B cell (primary cell): ENCODE measurements at regions not wholly inside any gene's neighbourhood (a gene's known extent, or its start where the extent isn't known, plus 50 kb on each side); places are given as distances from the start of the nearest gene placed in this dataset.

Experiments
- ATAC-seq: fragments of 200-7000 bp; cut with Tn5 transposase; one replicate; pipeline ENCODE4 v1.10.0; 2021; ENCODE audit warnings: low read depth, mild to moderate bottlenecking, moderate number of reproducible peaks, moderate library complexity
- CTCF ChIA-PET: fragments of 350-600 bp; sonication (Branson Sonifier 250); formaldehyde crosslinking; loops from one replicate; lab custom pipeline; 2021; ENCODE audit warnings: antibody characterized with exemption, inconsistent platforms; lab: Charles Lee
- POLR2A ChIA-PET: fragments of 350-600 bp; sonication (Branson Sonifier 250); formaldehyde crosslinking; loops from one replicate; lab custom pipeline; 2021; ENCODE audit warnings: antibody characterized with exemption; lab: Charles Lee
- DNase-seq: peaks from one replicate; pipeline ENCODE4 v3.0.0; 2013
- H2AFZ ChIP-seq: 2 replicates; pipeline ENCODE4 v1.6.1; 2012; ENCODE audit warnings: mild to moderate bottlenecking, low read depth, low read length; ENCODE audit not compliant: insufficient read depth, poor library complexity, severe bottlenecking
- H3K27ac ChIP-seq, 2 donors: 1 replicate in 1 of 2; 2 replicates in 1 of 2; pipeline ENCODE4 v1.5.1; 2012 to 2013; ENCODE audit warnings: low read length in 2 of 2, mild to moderate bottlenecking in 2 of 2, moderate library complexity in 1 of 2
- H3K27me3 ChIP-seq, 4 experiments: fragments of 200-600 bp in 1 of 4; sonication (generic) in 1 of 4; replicated peaks in 1 of 4; 1 replicate in 2 of 4; 2 replicates in 2 of 4; pipeline versions ENCODE4 v1.6.1 to v1.7.0; 2013 to 2016; ENCODE audit warnings: low read length in 3 of 4, mild to moderate bottlenecking in 2 of 4, mixed read lengths in 1 of 4, moderate library complexity in 1 of 4; ENCODE audit not compliant: insufficient read depth in 4 of 4, control insufficient read depth in 3 of 4; ENCODE audit errors: control extremely low read depth in 1 of 4
- H3K36me3 ChIP-seq, 2 experiments: replicated peaks in 1 of 2; 1 replicate in 1 of 2; 2 replicates in 1 of 2; pipeline versions ENCODE4 v1.6.1 to v1.7.1; 2013; ENCODE audit warnings: low read length in 1 of 2; ENCODE audit not compliant: insufficient read depth in 2 of 2, control insufficient read depth in 1 of 2; ENCODE audit errors: control extremely low read depth in 1 of 2, extremely low read depth in 1 of 2
- H3K4me1 ChIP-seq, 2 donors: fragments of 200-600 bp in 1 of 2; sonication (generic) in 1 of 2; 1 replicate in 1 of 2; 2 replicates in 1 of 2; pipeline versions ENCODE4 v1.5.1 to v1.6.1; 2013 to 2017; ENCODE audit warnings: low read length in 2 of 2; ENCODE audit not compliant: control insufficient read depth in 2 of 2, insufficient read depth in 2 of 2
- H3K4me2 ChIP-seq: replicated peaks from 2 replicates; pipeline ENCODE3; 2012; ENCODE audit warnings: mild to moderate bottlenecking, low read depth, low read length; ENCODE audit not compliant: poor library complexity, severe bottlenecking
- H3K4me3 ChIP-seq, 5 experiments: fragments of 200-600 bp in 1 of 5; sonication (generic) in 1 of 5; 1 replicate in 3 of 5; 2 replicates in 2 of 5; pipeline versions ENCODE4 v1.5.1 to v1.7.0; 2011 to 2016; ENCODE audit warnings: low read length in 4 of 5, mild to moderate bottlenecking in 4 of 5, low read depth in 2 of 5, control low read depth in 1 of 5, moderate library complexity in 1 of 5; ENCODE audit not compliant: insufficient read depth in 1 of 5; ENCODE audit errors: control extremely low read depth in 1 of 5, extremely low read depth in 1 of 5
- H3K79me2 ChIP-seq: fragments of 200-600 bp; sonication (generic); one replicate; pipeline ENCODE4 v1.6.0; 2016; ENCODE audit warnings: low read length; ENCODE audit not compliant: control insufficient read depth, insufficient read depth
- H3K9ac ChIP-seq: fragments of 200-600 bp; sonication (generic); 2 replicates; pipeline ENCODE4 v1.6.1; 2017; ENCODE audit warnings: mild to moderate bottlenecking, low read length, moderate library complexity
- H3K9me3 ChIP-seq, 3 donors: one replicate each; pipeline versions ENCODE4 v1.6.1 to v1.7.1; 2013; ENCODE audit warnings: low read length in 2 of 3; ENCODE audit not compliant: control insufficient read depth in 2 of 3, insufficient read depth in 1 of 3; ENCODE audit errors: control extremely low read depth in 1 of 3
- H4K20me1 ChIP-seq: 2 replicates; pipeline ENCODE4 v1.6.0; 2012; ENCODE audit warnings: mild to moderate bottlenecking, low read length; ENCODE audit not compliant: insufficient read depth, control insufficient read depth, poor library complexity, severe bottlenecking
- H3K27ac Mint-ChIP-seq: one replicate; pipeline ENCODE4 v1.8.0; 2021; ENCODE audit warnings: mixed read lengths
- H3K27me3 Mint-ChIP-seq: one replicate; pipeline ENCODE4 v1.8.0; 2021; ENCODE audit warnings: mixed read lengths
- H3K4me1 Mint-ChIP-seq: one replicate; pipeline ENCODE4 v1.8.0; 2021; ENCODE audit warnings: mixed read lengths
- H3K4me3 Mint-ChIP-seq: one replicate; pipeline ENCODE4 v1.8.0; 2021; ENCODE audit warnings: mixed read lengths
- H3K9me3 Mint-ChIP-seq: one replicate; pipeline ENCODE4 v1.8.0; 2022; ENCODE audit warnings: mixed read lengths; ENCODE audit not compliant: insufficient read depth
- EZH2 ChIP-seq: IDR thresholded peaks from 2 replicates; pipeline ENCODE4 v1.6.1; 2012; ENCODE audit warnings: borderline replicate concordance, low read depth, mild to moderate bottlenecking, moderate library complexity, low read length; ENCODE audit not compliant: insufficient read depth, poor library complexity, severe bottlenecking
- WGBS: methylation state at CpG from one replicate; pipeline ENCODE4 v1.1.5; 2013; ENCODE audit warnings: missing lambda C conversion rate; ENCODE audit not compliant: insufficient coverage; 5-methylcytosine and 5-hydroxymethylcytosine counted together
- intact Hi-C: fragments of 100-400 bp; cut with micrococcal nuclease; formaldehyde crosslinking; loops from one replicate; pipeline ENCODE4 v1.10.0; 2022
- TF ChIP-seq, protein P1 (sequence below): fragments of 200-600 bp; IDR thresholded peaks from one replicate; pipeline ENCODE4 v1.8.0; 2022; ENCODE audit warnings: antibody characterized with exemption, mild to moderate bottlenecking

DNA sequence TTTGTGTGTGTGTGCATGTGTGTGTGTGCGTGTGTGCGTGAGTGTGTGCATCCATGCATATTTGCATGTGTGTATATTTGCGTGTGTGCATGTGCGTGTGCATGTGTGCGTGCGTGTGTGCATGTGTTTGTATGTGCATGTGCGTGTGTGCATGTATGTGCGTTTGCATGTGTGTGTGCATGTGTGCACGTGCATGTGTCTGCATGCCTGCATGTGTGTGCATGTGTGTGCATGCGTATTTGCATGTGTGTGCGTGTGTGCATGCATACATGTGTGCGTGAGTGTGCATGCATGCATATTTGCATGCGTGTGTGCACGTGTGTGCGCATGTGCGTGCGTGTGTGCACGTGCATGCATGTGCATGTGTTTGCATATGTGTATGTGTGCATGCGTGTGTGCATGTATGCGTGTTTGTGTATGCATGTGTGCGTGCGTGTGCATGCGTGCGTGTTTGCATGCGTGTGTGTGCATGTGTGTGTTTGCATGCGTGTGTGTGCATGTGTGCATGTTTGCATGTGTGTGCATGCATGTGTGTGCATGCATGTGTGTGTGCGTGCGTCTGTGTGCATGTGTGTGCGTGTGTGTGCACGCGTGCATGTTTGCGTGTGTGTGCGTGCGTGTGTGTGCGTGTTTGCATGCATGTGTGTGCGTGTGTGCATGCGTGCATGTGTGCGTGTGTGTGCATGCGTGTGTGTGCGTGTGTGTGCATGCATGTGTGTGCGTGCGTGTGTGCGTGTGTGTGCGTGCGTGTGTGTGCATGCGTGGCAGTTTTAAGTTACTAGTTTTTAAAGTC is 57.7 kb upstream of the SMOC2 start:
- intact Hi-C loops, result no loop called here
- TF ChIP-seq, protein P1, sequence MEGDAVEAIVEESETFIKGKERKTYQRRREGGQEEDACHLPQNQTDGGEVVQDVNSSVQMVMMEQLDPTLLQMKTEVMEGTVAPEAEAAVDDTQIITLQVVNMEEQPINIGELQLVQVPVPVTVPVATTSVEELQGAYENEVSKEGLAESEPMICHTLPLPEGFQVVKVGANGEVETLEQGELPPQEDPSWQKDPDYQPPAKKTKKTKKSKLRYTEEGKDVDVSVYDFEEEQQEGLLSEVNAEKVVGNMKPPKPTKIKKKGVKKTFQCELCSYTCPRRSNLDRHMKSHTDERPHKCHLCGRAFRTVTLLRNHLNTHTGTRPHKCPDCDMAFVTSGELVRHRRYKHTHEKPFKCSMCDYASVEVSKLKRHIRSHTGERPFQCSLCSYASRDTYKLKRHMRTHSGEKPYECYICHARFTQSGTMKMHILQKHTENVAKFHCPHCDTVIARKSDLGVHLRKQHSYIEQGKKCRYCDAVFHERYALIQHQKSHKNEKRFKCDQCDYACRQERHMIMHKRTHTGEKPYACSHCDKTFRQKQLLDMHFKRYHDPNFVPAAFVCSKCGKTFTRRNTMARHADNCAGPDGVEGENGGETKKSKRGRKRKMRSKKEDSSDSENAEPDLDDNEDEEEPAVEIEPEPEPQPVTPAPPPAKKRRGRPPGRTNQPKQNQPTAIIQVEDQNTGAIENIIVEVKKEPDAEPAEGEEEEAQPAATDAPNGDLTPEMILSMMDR, result no peak
- no peak for TF ChIP-seq EZH2

More for the DNA sequence above, 57.7 kb upstream of the SMOC2 start:
- no peaks in the 10 kb centered on the region for H4K20me1 ChIP-seq
- no peaks in the 10 kb centered on the region for H3K4me1 ChIP-seq
- H3K4me3 ChIP-seq, result no peak overlapping the region
- H3K27ac ChIP-seq, result no peak overlapping the region
- H3K4me2 ChIP-seq, result no peak overlapping the region
- no peaks in the 10 kb centered on the region for H3K27me3 ChIP-seq
- H3K4me3 Mint-ChIP-seq, result no peak overlapping the region
- H3K36me3 ChIP-seq, result no peaks in the 10 kb centered on the region
- H3K27me3 Mint-ChIP-seq, result no peaks in the 10 kb centered on the region
- H3K4me1 Mint-ChIP-seq, result no peaks in the 10 kb centered on the region
- no peaks in the 10 kb centered on the region for H3K9me3 Mint-ChIP-seq
- no peak overlapping the region for H2AFZ ChIP-seq
- no peak overlapping the region for H3K9ac ChIP-seq
- DNase-seq (peak; percentile 8), ATAC-seq (no peak)
- H3K79me2 ChIP-seq, result no peaks in the 10 kb centered on the region
- peaks cover 0 to 50% (median 0%) of the 10 kb centered on the region in 3 donors for H3K9me3 ChIP-seq
- H3K27ac Mint-ChIP-seq, result no peak overlapping the region
- 90% methylated on average over 34 of the region's 46 CpGs for WGBS
- POLR2A ChIA-PET, result no interaction called here
- CTCF ChIA-PET, result no interaction called here
